Osteocyte (in vitro differentiated cells): ENCODE measurements at regions not wholly inside any gene's neighbourhood (a gene's known extent, or its start where the extent isn't known, plus 50 kb on each side); places are given as distances from the start of the nearest gene placed in this dataset. TPM values are rescaled to one million over a fixed set of nuclear protein-coding genes. Genes with fewer than 3 reads are reported as not detected.

Experiments used
- DNase-seq: peaks from one replicate; pipeline ENCODE4 v3.0.0; 2021; ENCODE audit warnings: mixed read lengths; ENCODE audit not compliant: unreplicated experiment; ENCODE audit errors: extremely low spot score
- H3K27ac Mint-ChIP-seq: one replicate; pipeline ENCODE4 v1.8.0; 2021; ENCODE audit warnings: mild to moderate bottlenecking, mixed read lengths; ENCODE audit not compliant: unreplicated experiment
- H3K27me3 Mint-ChIP-seq: one replicate; pipeline ENCODE4 v1.8.0; 2021; ENCODE audit warnings: mixed read lengths; ENCODE audit not compliant: unreplicated experiment
- H3K36me3 Mint-ChIP-seq: one replicate; pipeline ENCODE4 v1.8.0; 2021; ENCODE audit warnings: mixed read lengths; ENCODE audit not compliant: unreplicated experiment
- H3K4me1 Mint-ChIP-seq: one replicate; pipeline ENCODE4 v1.8.0; 2021; ENCODE audit warnings: mixed read lengths; ENCODE audit not compliant: unreplicated experiment
- H3K4me3 Mint-ChIP-seq: one replicate; pipeline ENCODE4 v1.8.0; 2021; ENCODE audit warnings: mild to moderate bottlenecking, moderate library complexity, mixed read lengths; ENCODE audit not compliant: unreplicated experiment
- H3K9me3 Mint-ChIP-seq: one replicate; pipeline ENCODE4 v1.8.0; 2021; ENCODE audit warnings: mixed read lengths; ENCODE audit not compliant: unreplicated experiment
- CTCF ChIP-seq: fragments of 200-600 bp; sonication (generic); IDR thresholded peaks from 2 replicates; pipeline ENCODE4 v1.5.0; 2021; ENCODE audit warnings: antibody characterized with exemption, mild to moderate bottlenecking, moderate library complexity
- microRNA-seq: library from miRNA; unstranded; fragments of <30 nt; microRNA quantifications from one replicate; pipeline ENCODE4 v1.1.0, GENCODE V29; 2020; ENCODE audit not compliant: unreplicated experiment

GRCh38 chr11:130816546-130817329 is 99.5 kb downstream of the SNX19 start:
- Mint-ChIP-seq H3K4me1 (peaks cover 4% of the 10 kb centered on the region), H3K4me3 (no peak overlapping the region), H3K27me3 (peaks cover 4% of the 10 kb centered on the region), H3K36me3 (no peaks in the 10 kb centered on the region), H3K27ac (no peak overlapping the region), H3K9me3 (no peaks in the 10 kb centered on the region)
- no peak for DNase-seq
- TF ChIP-seq CTCF, result no peak

GRCh38 chr11:130817330-130817944 is 98.8 kb downstream of the SNX19 start:
- no peak for DNase-seq
- no peak for TF ChIP-seq CTCF
- H3K9me3 Mint-ChIP-seq, result no peaks in the 10 kb centered on the region
- no peaks in the 10 kb centered on the region for H3K36me3 Mint-ChIP-seq
- H3K27me3 Mint-ChIP-seq, result peaks cover 4% of the 10 kb centered on the region
- H3K4me3 Mint-ChIP-seq, result no peak overlapping the region
- no peak overlapping the region for H3K27ac Mint-ChIP-seq
- peaks cover 4% of the 10 kb centered on the region for H3K4me1 Mint-ChIP-seq

GRCh38 chr11:130819625-130820024 is 96.7 kb downstream of the SNX19 start:
- peaks cover 4% of the 10 kb centered on the region for H3K4me1 Mint-ChIP-seq
- DNase-seq, result no peak
- no peaks in the 10 kb centered on the region for H3K36me3 Mint-ChIP-seq
- H3K4me3 Mint-ChIP-seq, result no peak overlapping the region
- H3K9me3 Mint-ChIP-seq, result no peaks in the 10 kb centered on the region
- peaks cover 4% of the 10 kb centered on the region for H3K27me3 Mint-ChIP-seq
- no peak for TF ChIP-seq CTCF
- no peak overlapping the region for H3K27ac Mint-ChIP-seq

Small RNA genes lying in the stretch of these regions (microRNA-seq; reads per million reads assigned to microRNA genes)
- not detected for gene MIR8052
